ENCODE measurements at regions not wholly inside any gene's neighbourhood (a gene's known extent, or its start where the extent isn't known, plus 50 kb on each side); places are given as distances from the start of the nearest gene placed in this dataset.

- TF ChIP-seq CTCF (IDR thresholded peaks at IDR 0.05; ENCODE audit: low read depth, low read length, missing control alignments), result no peak
- no peak for DNase-seq (ENCODE audit: low read depth)
- in situ Hi-C loops (cut with HindIII; ENCODE audit: low sequenced_read_pairs), result no loop called here
- no peak overlapping the region for H3K4me3 ChIP-seq (ENCODE audit: low read depth, low read length)
Observed at GRCh38 chr11:13062115-13062514, 53.0 kb downstream of the RASSF10 start.

- in situ Hi-C loops (cut with HindIII; ENCODE audit: low sequenced_read_pairs), result no loop called here
Observed at GRCh38 chr11:13064593-13064992, 55.5 kb downstream of the RASSF10 start.

GRCh38 chr11:13065200-13065787, 56.2 kb downstream of the RASSF10 start:
- H3K4me3 ChIP-seq (ENCODE audit: low read depth, low read length), result no peak overlapping the region
- TF ChIP-seq CTCF (IDR thresholded peaks at IDR 0.05; ENCODE audit: low read depth, low read length, missing control alignments), result no peak
- in situ Hi-C loops (cut with HindIII; ENCODE audit: low sequenced_read_pairs), result no loop called here
- DNase-seq (ENCODE audit: low read depth), result no peak

More at GRCh38 chr11:13064593-13064992, 55.5 kb downstream of the RASSF10 start:
- no peak for DNase-seq (ENCODE audit: low read depth)
- no peak overlapping the region for H3K4me3 ChIP-seq (ENCODE audit: low read depth, low read length)
- no peak for TF ChIP-seq CTCF (IDR thresholded peaks at IDR 0.05; ENCODE audit: low read depth, low read length, missing control alignments)

- in situ Hi-C loops (cut with HindIII; ENCODE audit: low sequenced_read_pairs), result no loop called here
- no peak overlapping the region for H3K4me3 ChIP-seq (ENCODE audit: low read depth, low read length)
- DNase-seq (ENCODE audit: low read depth), result no peak
- no peak for TF ChIP-seq CTCF (IDR thresholded peaks at IDR 0.05; ENCODE audit: low read depth, low read length, missing control alignments)
Observed at GRCh38 chr11:13068211-13068610, 59.1 kb downstream of the RASSF10 start.

- no peak for TF ChIP-seq CTCF (IDR thresholded peaks at IDR 0.05; ENCODE audit: low read depth, low read length, missing control alignments)
- DNase-seq (ENCODE audit: low read depth), result no peak
- no peak overlapping the region for H3K4me3 ChIP-seq (ENCODE audit: low read depth, low read length)
- in situ Hi-C loops (cut with HindIII; ENCODE audit: low sequenced_read_pairs), result no loop called here
Observed at GRCh38 chr11:13073119-13073981, 64.2 kb downstream of the RASSF10 start.

GRCh38 chr11:13074714-13075464, 65.8 kb downstream of the RASSF10 start:
- no peak for TF ChIP-seq CTCF (IDR thresholded peaks at IDR 0.05; ENCODE audit: low read depth, low read length, missing control alignments)

More at GRCh38 chr11:13074714-13075464, 65.8 kb downstream of the RASSF10 start:
- no peak for DNase-seq (ENCODE audit: low read depth)
- no peak overlapping the region for H3K4me3 ChIP-seq (ENCODE audit: low read depth, low read length)
- in situ Hi-C loops (cut with HindIII; ENCODE audit: low sequenced_read_pairs), result no loop called here

Measured in astrocyte of the cerebellum (primary cell).